Thoracic aorta (tissue), 2 donors: ENCODE measurements at regions not wholly inside any gene's neighbourhood (a gene's known extent, or its start where the extent isn't known, plus 50 kb on each side); places are given as distances from the start of the nearest gene placed in this dataset.

Source experiments
- ATAC-seq: fragments of 150-250 bp; one replicate; pipeline ENCODE4 v1.8.0; 2017; ENCODE audit warnings: low read depth; ENCODE audit not compliant: insufficient number of reproducible peaks, low FRiP score
- DNase-seq: peaks from one replicate; pipeline ENCODE4 v3.0.0-alpha.2; 2020; ENCODE audit warnings: low spot score
- H3K27ac ChIP-seq, 2 donors: fragments of 200-600 bp; sonication (generic); 1 replicate in 1 of 2; 2 replicates in 1 of 2; pipeline ENCODE4 v1.5.1; 2016; ENCODE audit warnings: mild to moderate bottlenecking in 2 of 2, moderate library complexity in 2 of 2
- H3K27me3 ChIP-seq: fragments of 200-600 bp; sonication (generic); replicated peaks from 2 replicates; pipeline ENCODE4 v1.6.0; 2016; ENCODE audit warnings: mild to moderate bottlenecking; ENCODE audit not compliant: insufficient read depth
- H3K36me3 ChIP-seq: fragments of 200-600 bp; sonication (generic); one replicate; pipeline ENCODE4 v1.5.1; 2016
- H3K4me1 ChIP-seq, 2 donors: fragments of 200-600 bp; sonication (generic); 1 replicate in 1 of 2; 2 replicates in 1 of 2; pipeline versions ENCODE4 v1.5.1 to v1.6.0; 2016; ENCODE audit warnings: low read depth in 2 of 2, mild to moderate bottlenecking in 1 of 2; ENCODE audit not compliant: control insufficient read depth in 1 of 2
- H3K4me3 ChIP-seq: fragments of 200-600 bp; sonication (generic); 2 replicates; pipeline ENCODE4 v1.5.1; 2016; ENCODE audit warnings: mild to moderate bottlenecking
- H3K9me3 ChIP-seq: fragments of 200-600 bp; sonication (generic); 2 replicates; pipeline ENCODE4 v1.5.1; 2016
- CTCF ChIP-seq: fragments of 200-600 bp; sonication (generic); IDR thresholded peaks from one replicate; pipeline ENCODE4 v1.5.1; 2019; ENCODE audit warnings: antibody characterized with exemption

- H3K27ac ChIP-seq = no peak overlapping the region
- H3K36me3 ChIP-seq = no peaks in the 10 kb centered on the region
- DNase-seq (no peak), ATAC-seq (no peak)
- H3K4me1 ChIP-seq = peaks cover 0 to 3% of the 10 kb centered on the region in 2 donors
- no peak overlapping the region for H3K4me3 ChIP-seq
- TF ChIP-seq CTCF = no peak
- H3K9me3 ChIP-seq = no peaks in the 10 kb centered on the region
- no peaks in the 10 kb centered on the region for H3K27me3 ChIP-seq
Measured at GRCh38 chr3:70431911-70432310, 119.5 kb upstream of the MDFIC2 start.

GRCh38 chr3:70426071-70426470, 113.6 kb upstream of the MDFIC2 start:
- Histone ChIP-seq H3K27ac (no peak overlapping the region), H3K4me1 (no peaks in the 10 kb centered on the region), H3K4me3 (no peak overlapping the region), H3K27me3 (no peaks in the 10 kb centered on the region), H3K36me3 (no peaks in the 10 kb centered on the region), H3K9me3 (no peaks in the 10 kb centered on the region)
- DNase-seq (no peak), ATAC-seq (no peak)
- no peak for TF ChIP-seq CTCF

DNA sequence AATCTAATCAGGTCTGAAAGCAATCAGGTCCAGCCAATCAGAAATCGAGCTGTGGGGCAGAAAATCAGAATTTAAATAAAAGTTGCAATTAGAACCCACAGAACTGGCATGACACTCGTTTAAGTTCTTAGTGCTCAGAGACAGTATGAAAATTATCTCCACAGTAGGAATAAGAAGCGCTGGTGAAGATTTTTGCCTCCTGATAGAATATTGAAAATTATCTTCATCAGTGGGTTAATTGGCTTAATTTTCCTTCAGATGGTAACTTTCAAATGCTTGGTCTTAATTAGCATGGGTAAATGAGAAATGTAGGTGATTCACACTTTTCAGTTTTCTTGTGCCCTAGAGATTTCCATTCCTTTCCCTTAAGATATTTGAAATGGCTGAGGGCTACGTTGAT, 109.1 kb upstream of the MDFIC2 start:
- H3K36me3 ChIP-seq = no peaks in the 10 kb centered on the region
- no peak overlapping the region for H3K4me3 ChIP-seq
- DNase-seq (no peak), ATAC-seq (no peak)
- no peak for TF ChIP-seq CTCF
- no peaks in the 10 kb centered on the region for H3K4me1 ChIP-seq
- H3K27me3 ChIP-seq = no peaks in the 10 kb centered on the region
- H3K27ac ChIP-seq = no peak overlapping the region
- no peaks in the 10 kb centered on the region for H3K9me3 ChIP-seq

DNA sequence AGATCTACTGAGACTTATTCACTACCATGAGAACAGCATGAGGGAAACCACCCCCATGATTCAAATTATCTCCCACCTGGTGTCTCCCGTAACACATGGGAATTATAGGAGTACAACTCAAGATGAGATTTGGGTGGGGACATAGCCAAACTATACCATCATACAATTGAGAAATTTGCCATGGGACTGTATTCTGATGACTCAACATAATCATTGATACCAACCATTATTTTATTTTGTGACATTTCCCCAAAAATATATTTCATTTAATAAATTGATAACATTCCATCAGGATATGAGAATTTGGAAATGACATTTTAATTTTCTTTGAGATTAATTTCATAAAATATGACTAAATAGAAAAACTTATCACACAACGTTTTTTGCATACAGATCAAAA, 96.6 kb upstream of the MDFIC2 start:
- ATAC-seq = no peak
- no peaks in the 10 kb centered on the region for H3K4me1 ChIP-seq
- H3K4me3 ChIP-seq = no peak overlapping the region
- H3K27ac ChIP-seq = no peak overlapping the region
- no peak for DNase-seq
- no peak for TF ChIP-seq CTCF
- no peaks in the 10 kb centered on the region for H3K9me3 ChIP-seq
- H3K36me3 ChIP-seq = no peaks in the 10 kb centered on the region
- no peaks in the 10 kb centered on the region for H3K27me3 ChIP-seq

DNA sequence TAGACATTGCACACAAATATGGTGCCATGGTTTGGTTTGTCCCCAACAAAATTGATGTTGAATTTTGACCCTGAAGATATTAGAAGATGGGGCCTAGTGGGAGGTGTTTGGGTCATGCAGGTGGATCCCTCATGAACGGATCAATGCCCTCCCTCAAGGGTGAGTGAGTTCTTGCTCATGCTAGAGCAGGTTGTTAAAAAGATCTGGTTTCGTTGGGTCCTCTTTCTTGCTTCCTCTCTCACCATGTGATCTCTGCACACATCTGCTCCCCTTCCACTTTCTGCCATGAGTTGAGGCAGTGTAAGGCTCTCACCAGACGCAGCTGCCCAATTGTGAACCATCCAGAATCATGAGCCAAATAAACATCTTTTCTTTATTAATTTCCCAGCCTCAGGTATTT, 87.8 kb upstream of the MDFIC2 start:
- Histone ChIP-seq H3K9me3 (no peaks in the 10 kb centered on the region), H3K36me3 (no peaks in the 10 kb centered on the region), H3K27ac (no peak overlapping the region), H3K27me3 (no peaks in the 10 kb centered on the region), H3K4me3 (no peak overlapping the region), H3K4me1 (no peaks in the 10 kb centered on the region)
- no peak for DNase-seq
- no peak for ATAC-seq
- TF ChIP-seq CTCF = no peak
